Heart left ventricle (tissue), 16 donors: ENCODE measurements at regions not wholly inside any gene's neighbourhood (a gene's known extent, or its start where the extent isn't known, plus 50 kb on each side); places are given as distances from the start of the nearest gene placed in this dataset.
"Not testable (repeated sequence)": the region's sequence is repeated elsewhere in the genome, so short reads cannot be mapped to it uniquely, and the experiment has no call there.

Experiments used
- ATAC-seq, 4 donors: fragments of 200-7000 bp; cut with Tn5 transposase; one replicate each; pipeline ENCODE4 v1.9.1; 2020 to 2022; ENCODE audit warnings: moderate library complexity in 4 of 4, mild to moderate bottlenecking in 3 of 4, moderate number of reproducible peaks in 1 of 4
- DNase-seq, 5 donors: peaks; one replicate each; pipeline ENCODE4 v3.0.0-alpha.2; 2020
- H3K27ac ChIP-seq, 12 donors: fragments of 200-600 bp; sonication (generic) in 4 of 12; one replicate each; pipeline versions ENCODE4 v1.5.0 to v1.8.0; 2016 to 2022; ENCODE audit warnings: mild to moderate bottlenecking in 2 of 12
- H3K27me3 ChIP-seq, 9 donors: fragments of 200-600 bp; sonication (generic) in 2 of 9; one replicate each; pipeline versions ENCODE4 v1.5.1 to v1.8.0; 2016 to 2022; ENCODE audit warnings: mild to moderate bottlenecking in 3 of 9
- H3K36me3 ChIP-seq, 9 donors: fragments of 200-600 bp; sonication (generic) in 2 of 9; one replicate each; pipeline versions ENCODE4 v1.5.0 to v1.8.0; 2018 to 2022; ENCODE audit warnings: mild to moderate bottlenecking in 2 of 9
- H3K4me1 ChIP-seq, 12 donors: fragments of 200-600 bp; sonication (generic) in 4 of 12; one replicate each; pipeline versions ENCODE4 v1.5.0 to v1.8.0; 2016 to 2022; ENCODE audit warnings: mild to moderate bottlenecking in 3 of 12
- H3K4me3 ChIP-seq, 12 donors: fragments of 200-600 bp; sonication (generic) in 4 of 12; one replicate each; pipeline versions ENCODE4 v1.5.0 to v1.8.0; 2017 to 2022; ENCODE audit warnings: mild to moderate bottlenecking in 9 of 12, moderate library complexity in 4 of 12
- H3K9me3 ChIP-seq, 12 donors: fragments of 200-600 bp; sonication (generic) in 4 of 12; one replicate each; pipeline versions ENCODE4 v1.5.0 to v1.8.0; 2016 to 2022; ENCODE audit warnings: mild to moderate bottlenecking in 1 of 12
- CTCF ChIP-seq, 12 donors: fragments of 200-600 bp; sonication (generic) in 4 of 12; IDR thresholded peaks; one replicate each; pipeline versions ENCODE4 v1.5.0 to v1.8.0; 2018 to 2022; ENCODE audit warnings: antibody characterized with exemption in 12 of 12, mild to moderate bottlenecking in 5 of 12
- POLR2A ChIP-seq, 2 donors: fragments of 450-650 bp; IDR thresholded peaks; one replicate each; pipeline ENCODE4 v1.6.1; 2017; ENCODE audit warnings: antibody characterized with exemption in 2 of 2, mild to moderate bottlenecking in 2 of 2, moderate library complexity in 2 of 2
- WGBS, 4 donors: extraction: QIAGEN DNeasy Blood & Tissue Kit in 2 of 4; methylation state at CpG; one replicate each; pipeline versions ENCODE4 v1.1.5 to v1.1.7; 2013 to 2018; 5-methylcytosine and 5-hydroxymethylcytosine counted together
- intact Hi-C, 10 donors: fragments of 100-400 bp; cut with DNase I; formaldehyde crosslinking; loops; one replicate each; pipeline versions ENCODE4 v1.11.1 to v1.14.2; 2022
- donor health status: ischemic (EF 13 %, LVEDD 7.1; RV severe dilation, severe dysfunction).
- donor health status: healthy with polysubstance abuse.
- donor health status: DM: no; HTN: yes; CAD: no.
- donor health status: DM: no; HTN: no; CAD: no.
- donor health status: ischemic (EF 25% LVEDD 6.9; RV normal size, moderate dysfunction).
- donor health status: ischemic (EF 25% LVEDD 5.7; RV mildly dilated, moderate dysfunction).
- donor health status: healthy.
- donor health status: DM: yes; HTN: yes; CAD: no.
- donor health status: ischemic (EF 35%, LVEDD 5.7; RV mildly dilated, moderate dysfunction).
- donor health status: nonischemic (EF 11% LVEDD 7.7; RV severe dilation, severe dysfunction).
- donor health status: DM: yes; HTN: yes; CAD: no.
- donor health status: PGD.
- donor health status: ischemic (EF 29% LVEDD 5.4; RV normal size, mild dysfunction).
- donor health status: nonischemic (EF 23%, LVEDD 6.1; RV moderate dilation, normal function).

GRCh38 chr7:83259064-83259463, 96.4 kb upstream of the PCLO start:
- Histone ChIP-seq H3K4me1 (no peaks in the 10 kb centered on the region), H3K9me3 (no peaks in the 10 kb centered on the region), H3K27me3 (no peaks in the 10 kb centered on the region), H3K4me3 (no peak overlapping the region), H3K27ac (no peak overlapping the region), H3K36me3 (no peaks in the 10 kb centered on the region)
- WGBS, 4 donors, result 81 to 88% (median 84%) methylated on average over 2 of the region's 2 CpGs
- TF ChIP-seq CTCF (IDR thresholded peaks at IDR 0.05), result no peak
- TF ChIP-seq POLR2A (IDR thresholded peaks at IDR 0.05), result no peak
- DNase-seq (no peak), ATAC-seq (no peak)
- intact Hi-C loops, result no loop called here

GRCh38 chr7:83248000-83248399, 85.3 kb upstream of the PCLO start:
- DNase-seq (no peak), ATAC-seq (no peak)
- Histone ChIP-seq H3K36me3 (no peaks in the 10 kb centered on the region), H3K27me3 (no peaks in the 10 kb centered on the region), H3K9me3 (peaks cover 0 to 21% (median 0%) of the 10 kb centered on the region in 12 donors), H3K4me3 (no peak overlapping the region), H3K4me1 (no peaks in the 10 kb centered on the region), H3K27ac (no peak overlapping the region)
- 71 to 80% (median 74%) methylated on average over 3 of the region's 3 CpGs for WGBS, 4 donors
- intact Hi-C loops, result no loop called here
- TF ChIP-seq POLR2A (IDR thresholded peaks at IDR 0.05), result no peak
- TF ChIP-seq CTCF (IDR thresholded peaks at IDR 0.05), result no peak

GRCh38 chr7:83219231-83219630, 56.5 kb upstream of the PCLO start:
- H3K36me3 ChIP-seq, H3K4me1 ChIP-seq, DNase-seq, H3K27me3 ChIP-seq, H3K9me3 ChIP-seq, H3K4me3 ChIP-seq, intact Hi-C loops, H3K27ac ChIP-seq, ATAC-seq: not testable (repeated sequence)
- WGBS, 4 donors, result 69 to 86% (median 78%) methylated on average over 5 of the region's 5 CpGs

- no peaks in the 10 kb centered on the region for H3K36me3 ChIP-seq
- no peak for ATAC-seq
- no peak overlapping the region for H3K4me3 ChIP-seq
- 40 to 54% (median 51%) methylated on average over 2 of the region's 2 CpGs for WGBS, 4 donors
- TF ChIP-seq POLR2A (IDR thresholded peaks at IDR 0.05) (no peak), CTCF (IDR thresholded peaks at IDR 0.05) (no peak)
- no peaks in the 10 kb centered on the region for H3K4me1 ChIP-seq
- DNase-seq, result no peak
- no peaks in the 10 kb centered on the region for H3K27me3 ChIP-seq
- H3K27ac ChIP-seq, result no peak overlapping the region
- intact Hi-C loops, result no loop called here
- no peaks in the 10 kb centered on the region for H3K9me3 ChIP-seq
Observed at GRCh38 chr7:83212883-83213282, 50.2 kb upstream of the PCLO start.
